ENCODE measurements at regions not wholly inside any gene's neighbourhood (a gene's known extent, or its start where the extent isn't known, plus 50 kb on each side); places are given as distances from the start of the nearest gene placed in this dataset.

- Mint-ChIP-seq H3K27ac (no peak overlapping the region), H3K36me3 (ENCODE audit: low read depth) (no peaks in the 10 kb centered on the region), H3K4me1 (ENCODE audit: low read depth) (no peaks in the 10 kb centered on the region), H3K27me3 (no peaks in the 10 kb centered on the region), H3K4me3 (no peak overlapping the region), H3K9me3 (no peaks in the 10 kb centered on the region)
- Histone ChIP-seq H3K27ac (ENCODE audit: low read depth in 1 of 2, low read length in 2 of 2) (no peak overlapping the region), H3K9me3 (ENCODE audit: control insufficient read depth in 1 of 2, insufficient read depth in 1 of 2, low read length in 2 of 2) (no peaks in the 10 kb centered on the region), H3K36me3 (ENCODE audit: insufficient read depth, low read length) (no peaks in the 10 kb centered on the region), H3K4me1 (ENCODE audit: insufficient read depth, low read length) (no peaks in the 10 kb centered on the region), H3K27me3 (ENCODE audit: control insufficient read depth in 1 of 2, insufficient read depth in 2 of 2, low read length in 2 of 2) (no peaks in the 10 kb centered on the region), H3K4me3 (ENCODE audit: low read length) (no peak overlapping the region)
- TF ChIP-seq CTCF (IDR thresholded peaks at IDR 0.05) = no peak
- ChIA-PET POLR2A (no interaction called here), CTCF (no interaction called here)
- no peak for ATAC-seq (ENCODE audit: poor library complexity)
- intact Hi-C loops (cut with DNase I, micrococcal nuclease) = no loop called here
- no peak for DNase-seq
Observed at GRCh38 chr10:23826421-23826820, 382.5 kb upstream of the KIAA1217 start.

- H3K9me3 ChIP-seq (ENCODE audit: control insufficient read depth in 1 of 2, insufficient read depth in 1 of 2, low read length in 2 of 2) = no peaks in the 10 kb centered on the region
- H3K4me1 Mint-ChIP-seq (ENCODE audit: low read depth) = no peaks in the 10 kb centered on the region
- no peak overlapping the region for H3K27ac ChIP-seq (ENCODE audit: low read depth in 1 of 2, low read length in 2 of 2)
- no peak overlapping the region for H3K4me3 Mint-ChIP-seq
- H3K27ac Mint-ChIP-seq = no peak overlapping the region
- no peak for DNase-seq
- no peaks in the 10 kb centered on the region for H3K9me3 Mint-ChIP-seq
- H3K27me3 ChIP-seq (ENCODE audit: control insufficient read depth in 1 of 2, insufficient read depth in 2 of 2, low read length in 2 of 2) = no peaks in the 10 kb centered on the region
- H3K27me3 Mint-ChIP-seq = no peaks in the 10 kb centered on the region
- POLR2A ChIA-PET = no interaction called here
- H3K36me3 Mint-ChIP-seq (ENCODE audit: low read depth) = no peaks in the 10 kb centered on the region
- H3K4me3 ChIP-seq (ENCODE audit: low read length) = no peak overlapping the region
- intact Hi-C loops (cut with DNase I, micrococcal nuclease) = no loop called here
- TF ChIP-seq CTCF (IDR thresholded peaks at IDR 0.05) = no peak
- H3K4me1 ChIP-seq (ENCODE audit: insufficient read depth, low read length) = no peaks in the 10 kb centered on the region
- no peak for ATAC-seq (ENCODE audit: poor library complexity)
- CTCF ChIA-PET = no interaction called here
- H3K36me3 ChIP-seq (ENCODE audit: insufficient read depth, low read length) = no peaks in the 10 kb centered on the region
Observed at GRCh38 chr10:23829556-23829955, 379.4 kb upstream of the KIAA1217 start.

GRCh38 chr10:23834091-23834490, 374.8 kb upstream of the KIAA1217 start:
- ChIA-PET CTCF (no interaction called here), POLR2A (no interaction called here)
- no peaks in the 10 kb centered on the region for H3K36me3 Mint-ChIP-seq (ENCODE audit: low read depth)
- Histone ChIP-seq H3K9me3 (ENCODE audit: control insufficient read depth in 1 of 2, insufficient read depth in 1 of 2, low read length in 2 of 2) (no peaks in the 10 kb centered on the region), H3K27me3 (ENCODE audit: control insufficient read depth in 1 of 2, insufficient read depth in 2 of 2, low read length in 2 of 2) (no peaks in the 10 kb centered on the region), H3K4me3 (ENCODE audit: low read length) (no peak overlapping the region), H3K36me3 (ENCODE audit: insufficient read depth, low read length) (no peaks in the 10 kb centered on the region), H3K27ac (ENCODE audit: low read depth in 1 of 2, low read length in 2 of 2) (no peak overlapping the region), H3K4me1 (ENCODE audit: insufficient read depth, low read length) (no peaks in the 10 kb centered on the region)
- DNase-seq (no peak), ATAC-seq (ENCODE audit: poor library complexity) (no peak)
- intact Hi-C loops (cut with DNase I, micrococcal nuclease) = no loop called here
- no peak overlapping the region for H3K27ac Mint-ChIP-seq
- H3K4me3 Mint-ChIP-seq = no peak overlapping the region
- H3K27me3 Mint-ChIP-seq = no peaks in the 10 kb centered on the region
- no peak for TF ChIP-seq CTCF (IDR thresholded peaks at IDR 0.05)
- H3K4me1 Mint-ChIP-seq (ENCODE audit: low read depth) = no peaks in the 10 kb centered on the region
- no peaks in the 10 kb centered on the region for H3K9me3 Mint-ChIP-seq

Data from CD4-positive, alpha-beta T cell (primary cell).